ENCODE measurements at regions not wholly inside any gene's neighbourhood (a gene's known extent, or its start where the extent isn't known, plus 50 kb on each side); places are given as distances from the start of the nearest gene placed in this dataset.

- TF ChIP-seq CTCF (IDR thresholded peaks at IDR 0.05; ENCODE audit: insufficient read depth, low read length) (no peak), POLR2AphosphoS5 (IDR thresholded peaks at IDR 0.05; ENCODE audit: low read depth) (no peak), REST (IDR thresholded peaks at IDR 0.05; ENCODE audit: insufficient replicate concordance, low read depth) (no peak)
Observed at GRCh38 chr2:238649123-238649522, 198.8 kb upstream of the TWIST2 start.

Data from HL-60 (cell line).